MM.1S (cell line): ENCODE measurements at regions not wholly inside any gene's neighbourhood (a gene's known extent, or its start where the extent isn't known, plus 50 kb on each side); places are given as distances from the start of the nearest gene placed in this dataset.

Experiments
- CTCF ChIP-seq: fragments of 300-600 bp; sonication (generic); IDR thresholded peaks from 2 replicates; pipeline ENCODE4 v1.5.1; 2016; ENCODE audit warnings: antibody characterized with exemption, low read length, mixed read lengths
- EZH2phosphoT487 ChIP-seq: fragments of 300-600 bp; sonication (generic); IDR thresholded peaks from 2 replicates; pipeline ENCODE4 v1.6.1; 2018; ENCODE audit warnings: antibody characterized with exemption, low read length

- TF ChIP-seq CTCF (no peak), EZH2phosphoT487 (no peak)
These were observed 121.7 kb upstream of the ANKRD55 start for GRCh38 chr5:56354836-56355235.
